HG03521 (cell line): ENCODE measurements at regions not wholly inside any gene's neighbourhood (a gene's known extent, or its start where the extent isn't known, plus 50 kb on each side); places are given as distances from the start of the nearest gene placed in this dataset.
"Not testable (repeated sequence)": the region's sequence is repeated elsewhere in the genome, so short reads cannot be mapped to it uniquely, and the experiment has no call there.

Experiments used
- ATAC-seq: cut with Tn5 transposase; IDR thresholded peaks from one replicate; pipeline ENCODE4 v1.9.1; 2021; ENCODE audit warnings: mild to moderate bottlenecking, moderate library complexity; ENCODE audit not compliant: unreplicated experiment

- ATAC-seq, result no peak
Measured at GRCh38 chr10:10014846-10015245, 1002.8 kb upstream of the CELF2 start.

- no peak for ATAC-seq
Measured at GRCh38 chr10:10017716-10018115, 1000.0 kb upstream of the CELF2 start.

- ATAC-seq, result no peak
Measured at GRCh38 chr10:10020945-10021344, 996.7 kb upstream of the CELF2 start.

- no peak for ATAC-seq
Measured at GRCh38 chr10:10032991-10033390, 984.7 kb upstream of the CELF2 start.

- ATAC-seq, result no peak
Measured at GRCh38 chr10:10038348-10038747, 979.3 kb upstream of the CELF2 start.

GRCh38 chr10:10039595-10039994 is 978.1 kb upstream of the CELF2 start:
- no peak for ATAC-seq

- ATAC-seq, result no peak
Measured at GRCh38 chr10:10043083-10043482, 974.6 kb upstream of the CELF2 start.

GRCh38 chr10:10044922-10045764 is 972.5 kb upstream of the CELF2 start:
- no peak for ATAC-seq

- no peak for ATAC-seq
Measured at GRCh38 chr10:10045765-10046028, 972.0 kb upstream of the CELF2 start.

GRCh38 chr10:10047426-10047825 is 970.2 kb upstream of the CELF2 start:
- no peak for ATAC-seq

- no peak for ATAC-seq
Measured at GRCh38 chr10:10053051-10053450, 964.6 kb upstream of the CELF2 start.

GRCh38 chr10:10054466-10054865 is 963.2 kb upstream of the CELF2 start:
- no peak for ATAC-seq

- ATAC-seq, result no peak
Measured at GRCh38 chr10:10055656-10056442, 961.8 kb upstream of the CELF2 start.

GRCh38 chr10:10056961-10057360 is 960.7 kb upstream of the CELF2 start:
- ATAC-seq, result no peak

GRCh38 chr10:10067644-10068043 is 950.0 kb upstream of the CELF2 start:
- ATAC-seq, result no peak

- not testable (repeated sequence) for ATAC-seq
Measured at GRCh38 chr10:10074847-10075246, 942.8 kb upstream of the CELF2 start.

- no peak for ATAC-seq
Measured at GRCh38 chr10:10078446-10078845, 939.2 kb upstream of the CELF2 start.

- ATAC-seq, result no peak
Measured at GRCh38 chr10:10092581-10092980, 925.1 kb upstream of the CELF2 start.

- no peak for ATAC-seq
Measured at GRCh38 chr10:10093021-10093420, 924.7 kb upstream of the CELF2 start.

GRCh38 chr10:10094691-10095090 is 923.0 kb upstream of the CELF2 start:
- no peak for ATAC-seq

- no peak for ATAC-seq
Measured at GRCh38 chr10:10096296-10096695, 921.4 kb upstream of the CELF2 start.

GRCh38 chr10:10096898-10097297 is 920.8 kb upstream of the CELF2 start:
- no peak for ATAC-seq
